HT1080 (cell line): ENCODE measurements at regions not wholly inside any gene's neighbourhood (a gene's known extent, or its start where the extent isn't known, plus 50 kb on each side); places are given as distances from the start of the nearest gene placed in this dataset.
A peak's percentile ranks its signal among the peaks of the same experiment; 100 is the strongest.
"Not testable (repeated sequence)": the region's sequence is repeated elsewhere in the genome, so short reads cannot be mapped to it uniquely, and the experiment has no call there.

Source experiments
- DNase-seq: peaks from one replicate; pipeline ENCODE4 v3.0.0-alpha.2; 2015; ENCODE audit warnings: low read depth

DNA sequence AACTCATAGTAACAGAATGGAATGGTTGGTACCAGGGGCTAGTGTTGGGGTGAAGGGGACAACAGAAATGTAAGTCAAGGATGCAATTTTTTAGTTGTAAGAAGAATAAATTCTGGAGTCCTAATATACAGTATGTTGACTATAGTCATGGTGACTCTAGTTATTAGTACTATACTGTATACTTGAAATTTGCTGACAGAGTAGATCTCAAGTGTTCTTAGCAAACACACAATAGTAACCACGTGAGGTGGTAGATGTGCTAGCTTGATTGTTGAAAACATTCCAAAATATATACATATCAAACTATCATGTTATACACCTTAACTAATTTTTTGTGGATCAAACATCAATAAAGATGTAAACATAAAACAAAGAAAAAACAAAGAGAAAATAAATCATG lies 1345.1 kb upstream of the PCDH20 start:
- no peak for DNase-seq

GRCh38 chr13:62747629-62748028 lies 1332.0 kb upstream of the PCDH20 start:
- peak; percentile 80 for DNase-seq

DNA sequence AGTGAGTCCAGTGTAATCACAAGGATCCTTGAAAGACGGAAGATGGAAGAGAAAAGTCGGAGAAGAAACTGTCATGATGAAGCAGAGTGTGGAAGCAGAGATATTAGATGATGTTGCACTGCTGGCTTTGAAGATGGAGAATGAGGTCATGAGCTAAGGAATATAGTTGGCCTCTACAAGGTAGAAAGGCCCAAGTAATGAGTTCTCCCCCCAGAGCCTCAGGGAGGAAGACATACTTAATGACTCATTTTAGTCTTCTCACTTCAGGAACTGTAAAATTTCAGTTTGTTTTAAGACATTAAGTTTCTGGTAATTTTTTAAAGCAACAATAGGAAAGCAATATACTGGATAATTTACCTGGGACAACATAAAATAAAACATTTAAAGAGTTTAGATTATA lies 1331.5 kb upstream of the PCDH20 start:
- peak; percentile 47 for DNase-seq

DNA sequence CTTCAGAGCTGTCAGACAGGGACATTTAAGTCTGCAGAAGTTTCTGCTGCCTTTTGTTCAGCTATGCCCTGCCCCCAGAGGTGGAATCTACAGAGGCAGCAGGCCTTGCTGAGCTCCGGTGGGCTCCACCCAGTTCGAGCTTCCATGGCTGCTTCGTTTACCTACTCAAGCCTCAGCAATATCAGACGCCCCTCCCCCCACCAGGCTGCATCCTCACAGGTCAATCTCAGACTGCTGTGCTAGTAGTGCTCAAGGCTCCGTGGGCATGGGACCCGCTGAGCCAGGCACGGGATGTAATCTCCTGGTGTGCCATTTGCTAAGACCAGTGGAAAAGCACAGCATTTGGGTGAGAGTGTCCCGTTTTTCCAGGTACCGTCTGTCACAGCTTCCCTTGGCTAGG lies 1314.1 kb upstream of the PCDH20 start:
- not testable (repeated sequence) for DNase-seq

DNA sequence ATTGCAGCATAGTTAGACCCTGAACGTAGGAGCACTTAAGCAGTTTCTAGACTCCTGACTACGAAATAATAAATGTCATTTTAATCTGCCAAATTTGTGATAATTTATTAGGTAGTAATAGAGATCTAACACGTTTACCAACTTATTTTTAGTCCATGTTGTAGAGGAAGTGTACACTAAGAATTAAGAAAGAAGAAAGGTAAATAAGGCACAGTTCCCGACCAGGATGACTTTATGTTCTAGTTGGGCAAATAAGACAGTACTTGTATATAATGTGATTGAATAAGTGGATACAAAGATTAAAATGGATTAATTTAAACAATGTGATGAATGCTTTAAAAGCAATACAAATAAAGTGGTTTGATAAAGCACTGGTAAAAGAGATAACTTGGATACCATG lies 1306.2 kb upstream of the PCDH20 start:
- no peak for DNase-seq

DNA sequence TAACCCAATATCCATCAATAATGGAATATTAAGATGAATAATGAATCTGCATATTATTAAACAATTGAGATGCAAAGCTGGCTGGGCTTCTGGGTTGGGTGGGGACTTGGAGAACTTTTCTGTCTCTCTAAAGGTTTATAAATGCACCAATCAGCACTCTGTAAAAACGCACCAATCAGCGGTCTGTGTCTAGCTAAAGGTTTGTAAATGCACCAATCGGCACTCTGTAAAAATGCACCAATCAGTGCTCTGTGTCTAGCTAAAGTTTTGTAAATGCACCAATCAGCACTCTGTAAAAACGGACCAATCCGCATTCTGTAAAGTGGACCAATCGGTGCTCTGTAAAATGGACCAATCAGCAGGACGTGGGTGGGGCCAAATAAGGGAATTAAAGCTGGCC lies 1296.3 kb upstream of the PCDH20 start:
- DNase-seq, result not testable (repeated sequence)

- DNase-seq, result no peak
Observed at GRCh38 chr13:62710787-62711186, 1295.1 kb upstream of the PCDH20 start.

- DNase-seq, result peak; percentile 71
Observed at GRCh38 chr13:62706048-62706447, 1290.4 kb upstream of the PCDH20 start.

GRCh38 chr13:62704875-62705274 lies 1289.2 kb upstream of the PCDH20 start:
- DNase-seq, result no peak

GRCh38 chr13:62702502-62702901 lies 1286.9 kb upstream of the PCDH20 start:
- DNase-seq, result no peak

DNA sequence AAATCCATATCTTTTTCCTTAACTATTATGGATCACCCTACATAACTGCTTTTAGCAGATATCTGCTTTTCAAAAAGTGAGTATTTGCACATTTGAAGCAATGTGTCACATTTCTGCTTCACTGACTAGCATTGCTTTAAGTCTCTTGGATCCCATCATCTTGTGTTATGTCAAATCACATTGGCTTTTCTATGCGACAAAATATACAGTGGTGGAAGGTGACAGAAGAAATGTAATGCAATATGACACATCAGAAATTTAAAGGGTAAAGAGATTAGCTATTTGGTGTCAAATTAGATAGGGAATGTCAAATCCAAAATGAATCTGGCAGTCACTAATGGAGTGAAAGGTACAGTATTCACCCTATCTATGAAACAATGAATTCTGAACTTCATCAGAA lies 1282.1 kb upstream of the PCDH20 start:
- DNase-seq, result no peak

DNA sequence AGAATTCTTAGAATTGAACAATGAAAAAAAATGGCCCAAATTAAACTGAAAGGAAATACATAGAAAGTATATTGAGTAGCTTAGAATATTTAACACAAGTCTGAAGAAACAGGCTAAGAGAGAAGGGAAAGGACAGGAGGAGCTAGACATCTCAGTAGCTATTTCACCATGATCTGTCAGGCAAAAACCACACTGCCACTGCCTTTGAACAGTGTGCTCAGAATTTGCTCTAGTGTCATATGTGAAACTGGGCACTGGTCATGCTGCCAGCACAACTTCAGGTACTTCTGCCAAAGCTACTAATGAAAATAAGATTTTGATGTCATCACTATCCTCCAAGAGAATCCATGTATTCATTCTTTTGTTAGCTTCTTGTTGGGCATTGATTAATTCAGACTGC lies 1280.8 kb upstream of the PCDH20 start:
- no peak for DNase-seq

- DNase-seq, result no peak
Observed at GRCh38 chr13:62687732-62688131, 1272.1 kb upstream of the PCDH20 start.

DNA sequence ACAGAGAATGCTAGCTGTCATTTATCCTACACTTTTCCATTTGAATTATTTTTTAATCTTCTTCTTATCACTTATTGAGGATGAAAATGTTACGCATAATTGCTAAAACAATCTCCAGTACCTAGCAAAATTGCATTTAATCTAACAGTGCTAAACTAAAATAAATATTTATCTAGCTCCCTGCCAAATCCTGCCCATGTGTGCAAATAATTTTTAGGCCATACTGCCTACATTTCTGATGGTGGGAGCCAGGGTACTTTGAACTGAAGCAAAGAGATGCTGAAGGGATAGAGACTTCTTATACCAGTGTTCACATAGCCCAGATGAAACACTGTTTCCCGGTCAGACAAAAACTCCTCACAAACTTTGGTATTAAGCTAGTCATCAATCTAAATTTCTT lies 1268.7 kb upstream of the PCDH20 start:
- DNase-seq, result no peak

- no peak for DNase-seq
Observed at GRCh38 chr13:62682788-62683187, 1267.1 kb upstream of the PCDH20 start.

- DNase-seq, result peak; percentile 30
Observed at GRCh38 chr13:62678039-62678438, 1262.4 kb upstream of the PCDH20 start.

DNA sequence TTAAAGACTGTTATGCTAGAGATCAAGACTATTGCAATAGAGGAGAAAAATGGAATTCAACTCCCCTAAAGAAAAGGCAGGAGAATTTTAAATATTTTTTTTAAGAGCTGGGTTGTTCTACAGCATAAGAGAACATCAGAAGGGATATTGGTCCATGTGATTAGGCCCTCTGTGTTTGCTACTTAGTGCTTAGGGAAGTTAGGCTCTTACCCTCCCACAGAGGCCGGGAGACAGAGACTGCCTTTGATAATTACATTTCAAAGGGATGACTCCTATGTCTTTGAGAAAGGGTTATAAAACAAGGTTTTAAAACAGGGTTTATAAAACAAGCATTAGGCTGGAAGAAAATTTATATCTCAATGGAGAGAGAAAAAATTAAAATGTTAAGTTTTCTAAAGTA lies 1248.1 kb upstream of the PCDH20 start:
- DNase-seq, result no peak

- DNase-seq, result no peak
Observed at GRCh38 chr13:62659365-62659764, 1243.7 kb upstream of the PCDH20 start.

GRCh38 chr13:62653371-62653770 lies 1237.7 kb upstream of the PCDH20 start:
- peak; percentile 13 for DNase-seq

DNA sequence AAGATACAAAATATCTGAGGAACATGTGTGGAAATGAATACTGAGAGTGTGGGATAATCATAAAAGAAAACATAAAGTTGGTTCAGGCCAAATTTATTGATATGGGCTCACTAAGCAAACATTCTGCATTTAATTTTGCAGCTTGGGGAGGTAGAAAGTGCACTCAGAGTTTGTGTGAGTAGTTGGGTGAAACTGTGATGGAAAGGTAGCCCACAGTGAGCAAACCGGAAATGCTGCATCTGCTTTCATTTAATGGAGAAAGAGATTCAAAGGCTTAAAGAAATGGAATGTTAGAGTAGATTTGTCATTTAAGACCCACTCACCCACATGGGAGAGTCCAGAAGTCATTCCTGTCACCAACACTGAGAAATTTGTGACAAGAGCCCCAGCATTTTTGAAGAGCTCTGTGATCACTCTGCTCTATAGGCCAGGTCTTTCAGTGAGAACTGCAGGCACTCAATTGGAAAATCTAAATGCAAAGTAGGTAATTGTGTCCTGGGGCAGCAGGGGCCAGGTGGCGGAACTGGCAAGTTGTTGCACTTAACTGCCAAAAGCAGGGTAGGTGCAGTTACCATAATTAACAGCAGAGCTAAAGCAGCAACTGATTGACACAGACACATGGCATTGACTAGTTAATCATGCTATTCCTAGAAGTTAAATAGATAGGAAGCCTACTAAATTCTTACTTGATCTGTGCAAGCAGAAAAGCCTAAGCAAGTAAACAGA lies 1228.3 kb upstream of the PCDH20 start:
- DNase-seq, result no peak

DNA sequence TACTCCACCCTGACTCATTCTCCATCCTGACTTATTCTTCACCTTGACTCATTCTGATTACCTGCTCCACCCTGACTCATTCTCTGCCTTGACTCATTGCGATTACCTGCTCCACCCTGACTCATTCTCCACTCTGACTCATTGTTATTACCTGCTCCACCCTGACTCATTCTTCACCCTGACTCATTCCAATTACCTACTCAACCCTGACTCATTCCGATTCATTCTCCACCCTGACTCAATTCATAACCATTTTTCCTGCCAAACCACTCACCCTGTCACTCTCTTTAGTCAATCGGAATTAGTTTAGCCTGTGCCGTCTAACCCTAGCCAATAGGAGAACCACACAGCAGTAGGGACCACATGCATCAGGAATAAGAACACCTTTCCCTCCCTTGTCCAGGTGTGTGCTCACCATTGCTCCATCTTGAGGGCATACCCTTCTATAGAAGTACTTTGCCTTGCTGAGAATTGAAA lies 1227.4 kb upstream of the PCDH20 start:
- DNase-seq, result peak; percentile 96

DNA sequence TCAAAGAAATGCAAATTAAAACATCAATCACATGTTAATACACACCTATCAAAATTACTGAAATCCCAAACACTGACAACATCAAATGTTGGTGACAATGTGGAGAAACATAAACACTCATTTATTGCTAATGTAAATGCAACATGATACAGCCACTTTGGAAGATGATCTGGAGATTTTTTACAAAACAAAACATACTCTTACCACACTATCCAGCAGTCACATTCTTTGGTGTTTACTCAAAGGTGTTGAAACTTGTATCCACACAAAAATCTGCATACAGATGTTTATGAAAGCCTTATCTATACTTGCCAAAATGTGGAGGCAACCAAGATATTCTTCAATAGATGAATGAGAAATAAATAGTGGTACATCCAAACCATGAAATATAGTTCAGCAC lies 1219.5 kb upstream of the PCDH20 start:
- DNase-seq, result no peak

GRCh38 chr13:62633448-62633847 lies 1217.8 kb upstream of the PCDH20 start:
- no peak for DNase-seq

DNA sequence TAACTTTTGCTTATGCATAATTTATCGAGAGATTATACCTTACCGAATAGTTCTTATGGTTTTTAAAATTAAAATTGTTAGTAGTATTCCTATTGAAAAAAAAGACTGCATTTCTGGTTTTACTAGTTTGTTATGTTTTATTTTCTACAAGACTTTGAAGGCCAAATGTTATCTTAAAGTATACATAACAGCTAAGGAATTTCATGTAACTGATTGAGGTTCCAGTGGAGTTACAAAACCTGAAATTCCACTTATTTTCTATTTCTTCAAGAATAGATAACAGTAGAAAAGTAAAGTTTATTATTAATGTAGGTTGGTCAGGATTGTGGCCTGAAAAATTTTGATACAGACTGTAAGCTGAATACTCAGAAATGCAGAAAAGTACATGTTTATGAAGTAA lies 1216.0 kb upstream of the PCDH20 start:
- no peak for DNase-seq
